SK-N-SH (cell line): ENCODE measurements at regions not wholly inside any gene's neighbourhood (a gene's known extent, or its start where the extent isn't known, plus 50 kb on each side); places are given as distances from the start of the nearest gene placed in this dataset.

ENCODE experiments used
- CHD2 ChIP-seq: fragments of 150-350 bp; IDR thresholded peaks from 2 replicates; pipeline ENCODE4 v1.6.1; 2018; ENCODE audit warnings: low read length; ENCODE audit not compliant: partially characterized antibody
- EP300 ChIP-seq, 2 experiments: IDR thresholded peaks; 2 replicates each; pipeline versions ENCODE4 v1.4.0 to v1.6.1; 2012; ENCODE audit warnings: borderline replicate concordance in 1 of 2, low read depth in 1 of 2, low read length in 1 of 2
- GABPA ChIP-seq: IDR thresholded peaks from 2 replicates; pipeline ENCODE4 v1.4.0; 2012; ENCODE audit warnings: low read depth, mild to moderate bottlenecking
- JUND ChIP-seq: IDR thresholded peaks from 2 replicates; pipeline ENCODE4 v1.4.0; 2012
- MXI1 ChIP-seq: IDR thresholded peaks from 2 replicates; pipeline ENCODE4 v1.6.1; 2012; ENCODE audit warnings: mild to moderate bottlenecking, low read depth, low read length, improper control_type of control experiment
- POLR2AphosphoS5 ChIP-seq: IDR thresholded peaks from 2 replicates; pipeline ENCODE4 v1.6.1; 2012; ENCODE audit warnings: low read depth, low read length
- RFX5 ChIP-seq: IDR thresholded peaks from 2 replicates; pipeline ENCODE4 v1.6.1; 2012; ENCODE audit warnings: mild to moderate bottlenecking, improper control_type of control experiment, low read length
- SMC3 ChIP-seq: IDR thresholded peaks from 2 replicates; pipeline ENCODE4 v1.6.1; 2012; ENCODE audit warnings: low read depth, low read length, improper control_type of control experiment
- TF ChIP-seq, protein P1 (sequence below): fragments of 200-600 bp; sonication (generic); IDR thresholded peaks from 2 replicates; pipeline ENCODE4 v1.6.1; 2017; ENCODE audit warnings: antibody characterized with exemption, mild to moderate bottlenecking, moderate library complexity
- TF ChIP-seq, protein P2 (sequence below): IDR thresholded peaks from 2 replicates; pipeline ENCODE4 v1.4.0; 2012; ENCODE audit warnings: low read depth, borderline replicate concordance
- TF ChIP-seq, protein P3 (sequence below): IDR thresholded peaks from 2 replicates; pipeline ENCODE4 v1.4.0; 2012; ENCODE audit warnings: low read depth, borderline replicate concordance

DNA sequence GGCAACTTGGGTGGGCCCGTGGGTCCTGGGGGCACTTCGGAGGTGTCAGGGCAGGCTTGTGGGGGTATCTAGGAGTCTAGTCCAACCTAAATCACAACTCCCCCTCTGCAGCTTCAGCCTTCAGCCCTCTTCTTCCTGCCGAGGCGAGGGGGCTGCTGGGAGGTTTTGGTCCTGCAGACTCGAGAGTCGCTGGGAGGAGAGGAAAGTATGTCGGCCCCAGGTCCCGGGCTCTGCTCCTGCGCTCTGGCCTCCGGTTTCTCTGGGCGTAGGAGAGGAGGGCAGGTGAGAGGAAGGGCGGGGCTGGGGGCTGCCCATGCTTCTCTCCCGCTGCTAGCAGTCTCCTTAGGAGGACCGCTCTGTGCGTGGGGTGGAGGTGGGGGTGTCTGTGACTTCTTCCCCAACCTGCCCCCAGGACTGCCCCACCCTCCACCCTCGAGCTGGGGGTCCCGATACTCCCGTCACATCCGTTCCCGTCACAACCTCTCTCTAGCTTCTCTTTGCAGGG, 139.8 kb upstream of the COL5A1 start:
- TF ChIP-seq, protein P1, sequence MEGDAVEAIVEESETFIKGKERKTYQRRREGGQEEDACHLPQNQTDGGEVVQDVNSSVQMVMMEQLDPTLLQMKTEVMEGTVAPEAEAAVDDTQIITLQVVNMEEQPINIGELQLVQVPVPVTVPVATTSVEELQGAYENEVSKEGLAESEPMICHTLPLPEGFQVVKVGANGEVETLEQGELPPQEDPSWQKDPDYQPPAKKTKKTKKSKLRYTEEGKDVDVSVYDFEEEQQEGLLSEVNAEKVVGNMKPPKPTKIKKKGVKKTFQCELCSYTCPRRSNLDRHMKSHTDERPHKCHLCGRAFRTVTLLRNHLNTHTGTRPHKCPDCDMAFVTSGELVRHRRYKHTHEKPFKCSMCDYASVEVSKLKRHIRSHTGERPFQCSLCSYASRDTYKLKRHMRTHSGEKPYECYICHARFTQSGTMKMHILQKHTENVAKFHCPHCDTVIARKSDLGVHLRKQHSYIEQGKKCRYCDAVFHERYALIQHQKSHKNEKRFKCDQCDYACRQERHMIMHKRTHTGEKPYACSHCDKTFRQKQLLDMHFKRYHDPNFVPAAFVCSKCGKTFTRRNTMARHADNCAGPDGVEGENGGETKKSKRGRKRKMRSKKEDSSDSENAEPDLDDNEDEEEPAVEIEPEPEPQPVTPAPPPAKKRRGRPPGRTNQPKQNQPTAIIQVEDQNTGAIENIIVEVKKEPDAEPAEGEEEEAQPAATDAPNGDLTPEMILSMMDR: no peak
- TF ChIP-seq RFX5 (no peak), MXI1 (no peak), SMC3 (no peak), GABPA (no peak), POLR2AphosphoS5 (no peak), EP300 (IDR thresholded peaks at IDR 0.05; ENCODE audit: borderline replicate concordance in 1 of 2, low read depth in 1 of 2, low read length in 1 of 2) (no peak), JUND (no peak), CHD2 (no peak)
- TF ChIP-seq, protein P2, sequence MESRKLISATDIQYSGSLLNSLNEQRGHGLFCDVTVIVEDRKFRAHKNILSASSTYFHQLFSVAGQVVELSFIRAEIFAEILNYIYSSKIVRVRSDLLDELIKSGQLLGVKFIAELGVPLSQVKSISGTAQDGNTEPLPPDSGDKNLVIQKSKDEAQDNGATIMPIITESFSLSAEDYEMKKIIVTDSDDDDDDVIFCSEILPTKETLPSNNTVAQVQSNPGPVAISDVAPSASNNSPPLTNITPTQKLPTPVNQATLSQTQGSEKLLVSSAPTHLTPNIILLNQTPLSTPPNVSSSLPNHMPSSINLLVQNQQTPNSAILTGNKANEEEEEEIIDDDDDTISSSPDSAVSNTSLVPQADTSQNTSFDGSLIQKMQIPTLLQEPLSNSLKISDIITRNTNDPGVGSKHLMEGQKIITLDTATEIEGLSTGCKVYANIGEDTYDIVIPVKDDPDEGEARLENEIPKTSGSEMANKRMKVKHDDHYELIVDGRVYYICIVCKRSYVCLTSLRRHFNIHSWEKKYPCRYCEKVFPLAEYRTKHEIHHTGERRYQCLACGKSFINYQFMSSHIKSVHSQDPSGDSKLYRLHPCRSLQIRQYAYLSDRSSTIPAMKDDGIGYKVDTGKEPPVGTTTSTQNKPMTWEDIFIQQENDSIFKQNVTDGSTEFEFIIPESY: no peak
- TF ChIP-seq, protein P3, sequence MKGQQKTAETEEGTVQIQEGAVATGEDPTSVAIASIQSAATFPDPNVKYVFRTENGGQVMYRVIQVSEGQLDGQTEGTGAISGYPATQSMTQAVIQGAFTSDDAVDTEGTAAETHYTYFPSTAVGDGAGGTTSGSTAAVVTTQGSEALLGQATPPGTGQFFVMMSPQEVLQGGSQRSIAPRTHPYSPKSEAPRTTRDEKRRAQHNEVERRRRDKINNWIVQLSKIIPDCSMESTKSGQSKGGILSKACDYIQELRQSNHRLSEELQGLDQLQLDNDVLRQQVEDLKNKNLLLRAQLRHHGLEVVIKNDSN: no peak
